HepG2 (cell line): ENCODE measurements at regions not wholly inside any gene's neighbourhood (a gene's known extent, or its start where the extent isn't known, plus 50 kb on each side); places are given as distances from the start of the nearest gene placed in this dataset.

Experiments used
- JUND ChIP-seq: sonication (generic); formaldehyde crosslinking; IDR thresholded peaks from 2 replicates; pipeline ENCODE4 v1.8.0; 2022; ENCODE audit warnings: mild to moderate bottlenecking, missing genetic modification reagents
- POLR2A ChIP-seq, 2 experiments: IDR thresholded peaks; 2 replicates each; pipeline ENCODE4 v1.6.1; 2011; ENCODE audit warnings: low read depth in 2 of 2, low read length in 2 of 2, mild to moderate bottlenecking in 1 of 2, moderate library complexity in 1 of 2; ENCODE audit not compliant: insufficient read depth in 1 of 2

GRCh38 chr18:56516789-56517188, 121.6 kb downstream of the TXNL1 start:
- no peak for TF ChIP-seq JUND (CRISPR knock-in tag)
- TF ChIP-seq POLR2A (IDR thresholded peaks at IDR 0.05; ENCODE audit: insufficient read depth in 1 of 2, low read depth in 2 of 2, low read length in 2 of 2) = no peak
